HG02870 (cell line): ENCODE measurements at regions not wholly inside any gene's neighbourhood (a gene's known extent, or its start where the extent isn't known, plus 50 kb on each side); places are given as distances from the start of the nearest gene placed in this dataset.

Experiments used
- ATAC-seq: cut with Tn5 transposase; IDR thresholded peaks from one replicate; pipeline ENCODE4 v1.9.1; 2021; ENCODE audit warnings: mild to moderate bottlenecking, moderate library complexity; ENCODE audit not compliant: unreplicated experiment

DNA sequence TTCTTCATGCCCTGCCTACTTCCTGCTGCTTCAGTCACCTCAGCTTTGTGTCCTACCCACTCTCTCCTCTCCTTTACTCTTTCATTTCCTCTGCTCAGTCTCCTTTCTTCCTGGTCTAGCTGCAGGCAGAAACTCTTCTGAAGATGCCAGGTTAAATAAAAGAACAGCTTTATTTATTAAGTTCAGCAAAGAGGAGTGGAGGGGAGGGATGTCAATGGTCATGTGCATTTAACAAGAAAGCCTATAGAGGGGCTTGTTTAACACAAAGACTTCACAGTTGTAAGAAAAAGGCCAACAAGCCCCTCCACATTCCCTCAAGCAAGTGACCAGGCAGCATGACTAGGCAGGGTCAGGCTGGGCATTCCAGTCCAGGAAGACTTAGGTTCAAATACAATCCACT lies 609.2 kb downstream of the INSC start:
- no peak for ATAC-seq

DNA sequence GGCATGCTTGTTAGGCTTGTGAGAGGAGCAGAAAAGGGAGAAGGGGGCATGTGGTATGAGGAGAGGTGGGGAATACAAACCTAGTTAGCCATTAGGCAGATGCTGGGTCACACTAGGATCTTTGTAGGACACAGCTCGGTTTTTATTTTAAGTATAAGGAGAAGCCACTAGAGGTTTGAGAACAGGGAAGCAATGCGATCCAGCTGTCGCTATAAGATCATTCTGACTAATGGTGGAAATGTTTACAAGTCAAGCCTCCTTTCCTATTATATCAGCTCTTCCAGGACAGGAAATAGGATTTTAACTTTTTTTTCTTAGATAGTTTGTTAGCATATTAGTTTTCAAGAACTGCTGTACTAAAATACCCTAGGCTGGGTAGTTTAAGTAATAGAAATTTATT lies 609.9 kb downstream of the INSC start:
- no peak for ATAC-seq

DNA sequence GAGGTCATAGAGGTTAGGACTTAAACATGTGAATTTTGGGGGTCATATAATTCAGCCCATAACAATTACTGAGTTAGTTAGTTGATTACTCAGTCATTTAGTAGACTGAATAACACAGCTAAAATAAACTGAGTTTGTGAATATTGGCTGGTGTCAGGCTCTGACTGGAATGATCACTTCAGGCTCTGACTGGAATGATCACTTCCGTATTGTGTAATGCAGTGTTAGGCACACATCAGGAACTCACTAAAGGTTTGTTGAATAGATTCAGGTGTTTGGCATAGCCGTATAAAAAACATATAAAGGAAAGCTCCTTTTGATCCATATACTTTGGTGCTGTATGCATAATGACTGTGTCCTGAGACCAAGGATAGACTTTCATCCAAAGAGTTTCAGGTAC lies 610.5 kb downstream of the INSC start:
- no peak for ATAC-seq

DNA sequence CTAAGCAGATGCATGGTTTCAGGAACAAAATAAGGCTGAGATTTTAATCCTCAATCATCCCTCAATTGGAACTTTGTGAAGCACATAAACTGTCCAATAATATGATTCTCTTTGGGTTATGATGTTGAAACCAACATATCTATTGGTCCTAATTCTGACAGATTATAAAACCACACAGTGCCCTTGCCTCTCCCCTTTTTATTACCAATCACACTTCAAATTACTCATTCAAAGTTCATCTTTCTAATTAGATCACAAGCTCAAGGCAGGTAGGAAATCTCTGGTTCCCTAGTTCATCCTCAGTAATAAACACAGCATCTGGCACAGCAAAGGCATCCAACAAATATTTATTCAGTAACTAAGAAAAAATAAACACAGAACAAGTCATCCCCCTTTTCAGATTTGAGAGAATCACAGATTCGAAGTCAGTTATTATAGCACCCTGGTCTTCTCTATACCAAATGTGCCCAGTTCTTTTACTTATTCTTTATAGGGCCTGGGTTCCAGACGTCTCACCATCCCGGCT lies 611.6 kb downstream of the INSC start:
- no peak for ATAC-seq

DNA sequence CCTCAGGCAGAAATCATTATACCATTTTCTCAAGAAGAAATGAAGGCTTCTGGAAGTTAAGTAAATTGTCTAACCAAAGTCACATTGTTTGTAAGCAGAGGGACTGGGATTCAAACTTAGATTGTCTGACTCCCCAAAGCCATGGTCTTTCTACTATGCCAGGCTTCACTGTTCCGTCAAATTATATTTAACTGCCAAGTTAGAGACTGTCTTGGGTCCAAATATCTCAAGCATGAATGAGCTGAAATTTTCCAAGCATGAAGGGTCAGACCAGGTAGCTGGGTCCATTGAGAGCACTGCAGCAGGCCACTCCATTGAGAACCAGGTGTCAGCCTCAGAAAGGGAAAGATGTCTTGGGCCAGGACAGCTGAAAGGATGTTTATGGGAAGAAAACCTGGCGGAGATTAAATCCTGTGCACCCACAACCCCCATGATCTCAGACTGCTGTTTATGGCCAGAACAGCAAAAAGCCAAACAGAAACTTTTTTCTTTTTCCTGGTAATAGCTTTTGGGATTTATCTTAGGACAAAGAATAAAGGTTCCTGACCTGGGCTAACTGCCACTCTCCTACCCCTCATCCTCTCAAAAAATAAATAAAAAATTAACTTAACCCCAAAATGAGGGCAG lies 612.3 kb downstream of the INSC start:
- no peak for ATAC-seq

DNA sequence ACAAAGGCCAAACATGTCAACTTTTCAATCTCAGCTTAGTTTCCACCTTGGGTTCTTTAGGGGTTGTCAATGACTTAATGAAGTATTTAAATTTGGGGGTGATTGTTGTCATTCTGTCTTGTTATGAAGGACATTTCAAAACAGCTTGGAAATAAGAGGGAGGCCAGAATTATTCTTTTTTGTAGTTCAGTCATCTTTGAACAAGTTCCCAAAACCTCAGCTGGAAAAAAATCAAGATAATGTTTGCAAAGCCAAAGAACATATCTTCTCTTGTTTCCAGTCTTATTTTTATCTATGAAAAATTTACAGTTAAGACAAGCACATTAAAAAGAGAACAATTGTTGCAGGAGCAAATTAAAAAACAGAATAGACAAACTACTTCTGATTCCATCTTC lies 612.8 kb downstream of the INSC start:
- ATAC-seq = no peak

DNA sequence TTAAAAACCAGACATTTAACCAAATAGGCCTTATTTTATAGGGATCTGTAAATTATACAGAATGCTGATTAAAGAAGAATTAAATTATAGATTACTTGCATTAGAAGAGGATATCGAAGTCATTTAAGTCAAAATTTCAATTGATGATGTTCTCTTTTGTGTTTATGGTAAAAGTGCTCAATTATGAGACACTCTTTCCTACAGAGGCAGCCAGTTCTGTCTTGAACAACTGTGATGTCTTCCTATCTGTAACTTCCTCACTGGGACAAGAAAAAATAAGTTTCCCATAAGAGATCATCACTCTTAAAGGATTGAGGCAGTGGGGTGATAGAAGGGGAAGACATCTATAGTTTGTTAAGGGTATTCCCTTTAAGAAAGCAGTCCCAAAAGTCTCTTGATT lies 613.5 kb downstream of the INSC start:
- no peak for ATAC-seq

DNA sequence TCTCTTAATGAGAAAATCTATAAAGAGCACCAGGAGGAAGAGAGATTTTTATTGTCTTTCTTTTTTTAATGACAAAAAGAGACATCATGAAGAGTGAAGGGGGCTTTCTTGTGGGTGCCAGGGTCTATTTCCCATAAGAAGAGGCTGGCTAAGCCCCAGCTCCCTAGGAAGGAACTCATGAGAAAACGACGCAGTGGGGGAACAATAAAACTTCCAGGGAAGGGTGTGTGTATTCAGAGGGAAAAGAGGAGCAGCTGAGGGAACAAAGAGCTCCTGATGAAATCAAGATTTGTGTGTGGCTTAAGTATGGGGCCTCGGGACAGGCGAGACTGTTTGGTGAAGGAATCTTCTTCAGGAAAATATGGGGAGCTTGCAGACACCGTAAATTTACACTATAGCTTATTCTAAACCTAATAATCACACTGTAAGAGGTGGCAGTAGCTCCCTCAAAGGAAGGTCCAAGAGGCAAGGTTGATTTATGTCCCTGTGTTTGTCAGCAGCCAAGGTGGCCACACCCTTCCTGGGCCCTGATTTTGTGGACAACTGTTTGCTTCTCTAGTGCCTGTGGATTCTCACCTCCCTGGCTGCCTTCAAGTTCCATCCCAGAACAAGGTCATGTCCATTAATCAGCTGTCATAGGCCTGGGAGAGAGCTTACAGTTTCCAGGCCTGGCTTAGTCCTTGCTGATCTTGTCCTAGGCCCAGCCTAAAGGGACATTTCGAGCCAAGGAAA lies 615.7 kb downstream of the INSC start:
- no peak for ATAC-seq

DNA sequence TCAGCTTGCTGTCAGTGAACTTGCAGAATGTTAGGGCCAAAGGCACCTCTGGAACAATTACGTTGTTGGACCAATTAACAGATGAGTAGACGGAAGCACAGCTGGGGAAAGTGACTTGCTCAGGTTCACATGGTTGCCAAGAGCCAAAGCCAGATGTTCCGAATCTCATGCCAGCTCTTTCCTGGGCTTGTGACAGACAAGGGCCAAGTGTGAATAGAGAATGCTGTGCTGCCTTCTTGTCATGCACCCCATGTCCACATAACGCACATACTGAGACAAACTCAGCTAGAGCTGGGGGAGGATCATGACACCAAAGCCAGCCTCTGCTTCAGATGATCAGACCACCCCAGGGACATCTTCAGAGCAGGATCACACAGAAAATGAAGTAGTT lies 616.3 kb downstream of the INSC start:
- no peak for ATAC-seq

DNA sequence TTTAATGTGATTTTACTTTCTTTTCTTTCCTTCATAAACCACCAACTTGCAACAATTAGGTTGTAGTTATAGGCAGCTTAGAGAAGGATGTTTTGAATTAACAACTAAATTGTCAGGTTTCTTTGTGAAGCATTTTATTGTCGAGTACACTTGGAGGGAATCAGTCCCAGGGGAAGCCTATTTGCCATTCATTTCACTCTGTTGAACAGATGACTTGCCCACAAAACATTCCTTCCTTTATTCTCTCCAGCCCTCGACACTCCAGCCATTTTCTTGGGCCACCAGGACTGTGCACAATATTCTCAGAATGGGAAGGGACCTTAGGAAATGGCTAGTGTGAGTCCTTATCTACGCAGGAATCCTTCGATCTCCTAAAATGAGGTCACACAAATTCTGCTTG lies 620.6 kb downstream of the SOX6 start:
- ATAC-seq = no peak

DNA sequence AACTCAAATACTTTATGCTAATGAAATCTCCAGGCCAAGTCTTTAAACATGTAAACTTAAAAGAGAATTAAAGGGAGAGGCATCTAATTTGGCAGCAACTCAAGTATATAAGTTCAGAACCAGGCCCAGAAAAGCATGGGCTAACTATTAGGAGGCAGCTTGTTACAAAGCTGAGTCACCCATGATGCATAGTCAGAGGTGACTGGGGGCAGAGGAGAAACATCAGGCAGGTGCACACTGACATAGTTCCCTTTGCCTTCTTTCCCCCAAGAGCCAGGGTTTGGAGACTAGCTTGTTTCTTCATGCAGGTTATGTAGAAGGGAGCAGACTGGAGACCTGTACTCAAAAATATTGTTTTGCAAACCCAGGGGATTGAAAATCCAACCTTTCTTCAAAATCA lies 619.0 kb downstream of the SOX6 start:
- ATAC-seq = no peak

DNA sequence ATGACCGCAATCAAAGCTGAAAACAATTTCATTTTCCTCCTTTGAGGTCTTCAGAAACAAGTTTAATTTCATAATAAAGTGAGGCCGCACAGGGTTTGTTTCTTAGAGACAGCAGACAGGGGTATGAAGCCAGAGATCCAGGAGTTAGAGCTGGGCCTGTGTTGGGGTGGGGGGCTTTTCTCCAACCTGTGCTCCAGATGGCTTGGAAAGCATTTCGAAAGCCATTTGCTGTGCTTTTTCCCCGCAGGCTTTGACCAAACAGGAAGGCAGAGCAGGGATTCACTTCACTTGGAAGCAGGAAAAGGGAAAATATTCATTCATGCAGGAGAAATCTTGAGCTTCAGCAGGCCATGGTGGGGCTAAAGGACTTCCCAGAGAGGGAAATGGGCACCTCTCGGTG lies 617.4 kb downstream of the SOX6 start:
- no peak for ATAC-seq

DNA sequence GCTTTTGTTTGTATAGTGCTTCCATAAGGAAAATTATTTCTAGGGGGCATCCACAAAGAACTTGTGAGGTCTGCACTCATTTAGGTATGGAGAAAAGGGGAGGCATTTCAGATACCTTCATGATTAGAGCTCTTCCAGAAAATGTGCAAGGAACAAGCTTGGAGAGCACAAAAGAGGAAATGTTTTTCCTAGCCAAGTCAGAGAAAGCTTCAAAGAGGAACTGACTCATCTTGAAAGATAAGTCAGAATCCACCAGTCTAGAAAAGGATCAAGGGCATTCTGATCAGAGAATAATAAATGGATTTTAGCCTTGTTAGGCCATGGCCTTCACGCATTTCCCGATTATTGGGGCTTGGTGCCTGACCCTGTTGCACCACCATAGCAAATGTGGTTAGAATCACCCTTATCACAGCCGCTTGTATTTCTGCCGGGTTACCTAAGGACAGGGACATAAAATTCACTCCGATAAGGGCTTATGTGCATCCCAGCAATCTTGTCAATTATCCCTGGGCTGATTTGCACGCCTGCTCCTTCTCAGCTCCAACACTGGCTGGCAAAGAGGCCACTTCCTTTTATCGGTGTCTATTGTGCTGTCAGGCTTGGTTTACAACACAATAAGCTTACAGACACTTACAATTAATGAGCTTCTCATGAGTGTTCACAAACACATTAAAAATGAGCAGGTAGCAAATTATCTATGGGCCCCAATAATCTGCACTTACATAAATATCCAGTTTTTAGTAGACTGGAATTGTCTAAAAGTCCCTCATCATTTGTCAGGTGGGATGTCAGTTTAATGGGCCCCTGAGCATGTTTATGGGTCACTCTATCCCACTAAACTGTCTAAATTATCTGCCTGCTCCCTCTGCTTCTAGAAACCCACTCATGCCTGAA lies 613.5 kb downstream of the SOX6 start:
- ATAC-seq = no peak

DNA sequence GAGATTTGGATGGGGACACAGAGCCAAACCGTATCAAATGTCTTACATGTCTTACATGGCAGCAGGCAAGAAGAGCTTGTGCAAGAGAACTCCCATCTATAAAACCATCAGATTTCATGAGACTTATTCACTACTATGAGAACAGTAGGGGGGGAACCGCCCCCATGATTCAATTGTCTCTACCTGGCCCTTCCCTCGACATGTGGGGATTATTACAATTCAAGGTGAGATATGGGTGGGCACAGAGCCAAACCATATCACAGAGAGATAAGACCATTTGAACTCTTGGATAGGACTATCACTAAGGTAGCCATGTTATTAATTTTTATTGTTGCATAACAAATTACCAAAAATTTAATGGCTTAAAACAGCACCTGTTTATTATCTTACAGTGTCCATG lies 611.7 kb downstream of the SOX6 start:
- ATAC-seq = no peak

DNA sequence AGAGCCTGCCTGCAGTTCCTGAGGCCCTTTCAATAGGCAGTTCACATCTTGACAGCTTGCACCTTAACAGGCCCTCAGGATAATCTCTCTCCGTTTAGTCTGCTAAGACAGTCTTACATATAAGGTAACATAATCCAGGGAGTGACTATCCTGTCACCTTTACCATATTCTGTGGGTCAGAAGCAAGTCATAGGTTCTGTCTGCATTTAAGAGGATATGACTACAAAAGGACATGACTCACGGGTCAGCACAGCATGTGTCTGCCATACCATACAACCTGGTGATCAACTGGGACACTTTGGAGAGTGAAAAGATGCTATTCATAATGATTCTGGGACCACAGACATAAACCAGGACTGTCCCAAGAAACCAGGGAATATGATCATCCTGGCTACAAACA lies 611.1 kb downstream of the SOX6 start:
- no peak for ATAC-seq

DNA sequence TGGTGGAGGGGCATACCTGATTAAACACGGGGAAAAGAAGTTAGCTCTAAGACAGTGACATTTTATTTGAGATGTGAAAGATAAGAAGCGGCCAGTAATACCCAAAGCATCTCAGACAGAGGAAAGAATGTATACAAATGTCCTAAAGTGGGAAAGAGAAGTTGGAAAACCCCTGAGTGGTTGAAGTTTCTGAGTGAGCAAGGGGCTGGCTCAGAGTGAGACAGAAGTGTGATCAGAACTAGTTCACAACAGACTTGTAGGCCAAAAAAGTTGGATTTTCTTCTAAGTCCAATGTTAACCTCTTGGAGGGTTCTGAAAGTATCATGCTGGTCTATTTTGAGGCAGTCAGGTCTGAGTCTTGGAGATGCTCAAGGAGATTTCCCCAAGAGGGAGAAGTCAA lies 608.7 kb downstream of the SOX6 start:
- ATAC-seq = peak; percentile 59

DNA sequence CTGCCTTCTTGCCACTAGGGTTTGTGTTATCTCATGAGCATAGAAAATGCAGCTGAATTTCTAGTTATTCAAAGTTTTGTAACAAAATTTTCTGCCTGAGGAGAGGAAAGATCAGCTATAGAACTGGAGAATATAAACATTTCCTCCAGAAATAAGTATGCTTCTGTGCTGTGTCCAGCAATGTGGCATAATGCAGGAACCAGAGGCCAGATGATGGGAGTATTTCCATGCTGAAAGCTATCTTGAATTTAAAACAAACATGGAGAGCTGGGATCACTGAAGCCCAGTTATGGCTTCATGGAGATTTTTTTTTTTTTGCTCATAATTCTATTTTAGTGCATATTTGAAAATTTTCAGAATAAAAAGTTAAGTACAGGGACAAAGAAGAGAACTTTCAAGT lies 608.2 kb downstream of the SOX6 start:
- ATAC-seq = no peak

DNA sequence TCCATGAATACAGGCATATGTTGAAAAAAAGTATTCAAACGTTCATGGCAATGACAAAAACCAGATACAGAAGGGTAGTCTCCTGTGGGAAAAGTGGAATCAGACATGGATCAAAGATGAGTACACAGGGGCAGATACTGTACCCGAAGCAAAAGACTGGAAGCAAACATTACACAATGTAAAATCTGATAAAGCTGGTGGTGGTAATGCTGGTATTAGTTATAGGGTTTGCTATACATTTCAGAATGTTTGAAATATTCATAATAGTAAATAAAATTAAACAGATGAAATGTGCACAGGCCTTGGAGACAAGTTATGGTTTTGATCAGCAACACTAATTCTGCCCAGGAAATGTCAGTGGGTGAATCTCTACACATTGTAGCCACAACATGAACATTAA lies 607.6 kb downstream of the SOX6 start:
- no peak for ATAC-seq

DNA sequence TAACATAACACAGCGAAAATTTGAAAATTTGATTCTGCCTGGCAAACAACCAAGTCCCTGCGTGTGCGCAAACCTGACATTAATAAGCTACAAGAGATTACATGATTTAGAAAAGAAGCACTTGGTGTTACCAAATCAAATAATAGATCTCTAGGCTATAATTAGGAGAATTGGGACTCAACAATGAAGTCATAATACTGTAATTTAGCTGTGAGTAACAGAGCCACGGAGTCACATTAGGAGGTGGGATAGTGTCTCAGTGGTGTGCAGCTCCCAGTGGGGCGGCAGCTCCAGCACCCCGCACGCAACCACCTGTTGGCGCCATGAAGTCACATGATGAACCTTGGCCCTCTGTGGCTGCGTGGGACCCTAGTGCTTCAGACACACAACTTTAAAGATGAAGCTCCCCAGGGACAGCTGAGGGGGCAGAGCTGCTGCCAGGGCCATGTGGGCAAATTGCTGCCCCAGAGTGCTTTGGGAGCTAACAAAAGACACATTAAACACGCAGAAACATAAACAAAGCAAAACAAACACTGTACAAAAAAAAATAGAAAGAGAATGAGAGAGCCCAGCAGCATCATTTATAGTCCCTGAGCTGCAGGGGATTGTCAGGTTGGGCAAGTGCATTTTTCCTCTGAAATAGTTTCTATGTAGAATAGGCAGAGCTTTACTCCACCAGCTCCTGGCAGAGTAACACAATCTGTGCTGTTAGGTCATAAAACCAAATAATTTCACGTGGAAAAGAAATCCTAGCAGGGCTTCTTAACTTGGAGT lies 605.6 kb downstream of the SOX6 start:
- ATAC-seq = no peak

DNA sequence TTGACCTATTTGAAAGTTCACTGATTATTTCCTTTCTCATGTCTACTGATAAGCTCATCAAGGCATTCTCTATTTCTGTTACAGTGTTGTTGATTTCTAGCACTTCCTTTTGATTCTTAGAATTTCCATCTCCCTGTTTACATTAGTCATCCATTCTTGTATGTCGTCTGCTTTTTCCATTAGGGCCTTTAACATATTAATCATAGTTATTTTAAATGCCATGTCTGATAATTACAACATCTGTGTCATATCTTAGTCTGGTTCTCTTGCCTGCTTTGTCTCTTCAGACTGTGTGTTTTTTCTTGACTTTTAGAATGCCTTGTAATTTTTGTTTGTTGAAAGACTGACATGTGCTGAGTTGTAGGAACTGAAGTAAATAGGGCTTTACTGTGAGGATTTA lies 602.1 kb downstream of the SOX6 start:
- ATAC-seq = no peak
